Activated T-cell treated with anti-CD3 and anti-CD28 coated beads for 24 hours (primary cell): ENCODE measurements at regions not wholly inside any gene's neighbourhood (a gene's known extent, or its start where the extent isn't known, plus 50 kb on each side); places are given as distances from the start of the nearest gene placed in this dataset.
"Not testable (repeated sequence)": the region's sequence is repeated elsewhere in the genome, so short reads cannot be mapped to it uniquely, and the experiment has no call there.

Source experiments
- DNase-seq: peaks from one replicate; pipeline ENCODE4 v3.0.0-alpha.2; 2020; ENCODE audit warnings: low read depth

- DNase-seq, result no peak
These were observed 220.5 kb upstream of the DUSP10 start for GRCh38 chr1:221962385-221962784.

- DNase-seq, result peak; percentile 37
These were observed 219.8 kb upstream of the DUSP10 start for GRCh38 chr1:221961532-221962292.

GRCh38 chr1:221958161-221958562 lies 216.3 kb upstream of the DUSP10 start:
- DNase-seq, result not testable (repeated sequence)

- DNase-seq, result not testable (repeated sequence)
These were observed 215.5 kb upstream of the DUSP10 start for GRCh38 chr1:221957350-221957749.

GRCh38 chr1:221949996-221950395 lies 208.1 kb upstream of the DUSP10 start:
- no peak for DNase-seq

GRCh38 chr1:221948459-221948858 lies 206.6 kb upstream of the DUSP10 start:
- no peak for DNase-seq

- DNase-seq, result no peak
These were observed 205.8 kb upstream of the DUSP10 start for GRCh38 chr1:221947731-221948130.

GRCh38 chr1:221946768-221947167 lies 204.9 kb upstream of the DUSP10 start:
- no peak for DNase-seq

GRCh38 chr1:221945669-221946068 lies 203.8 kb upstream of the DUSP10 start:
- no peak for DNase-seq

- DNase-seq, result no peak
These were observed 202.5 kb upstream of the DUSP10 start for GRCh38 chr1:221944247-221944870.

- no peak for DNase-seq
These were observed 198.7 kb upstream of the DUSP10 start for GRCh38 chr1:221940631-221941030.

- DNase-seq, result no peak
These were observed 197.7 kb upstream of the DUSP10 start for GRCh38 chr1:221939607-221940006.

- no peak for DNase-seq
These were observed 195.5 kb upstream of the DUSP10 start for GRCh38 chr1:221937155-221937953.

GRCh38 chr1:221933814-221934213 lies 191.9 kb upstream of the DUSP10 start:
- DNase-seq, result no peak

- no peak for DNase-seq
These were observed 184.6 kb upstream of the DUSP10 start for GRCh38 chr1:221926441-221926840.

GRCh38 chr1:221925947-221926346 lies 184.1 kb upstream of the DUSP10 start:
- DNase-seq, result no peak

- no peak for DNase-seq
These were observed 182.2 kb upstream of the DUSP10 start for GRCh38 chr1:221923929-221924598.

- DNase-seq, result no peak
These were observed 180.0 kb upstream of the DUSP10 start for GRCh38 chr1:221921936-221922335.

GRCh38 chr1:221919743-221920142 lies 177.9 kb upstream of the DUSP10 start:
- DNase-seq, result no peak

- no peak for DNase-seq
These were observed 177.5 kb upstream of the DUSP10 start for GRCh38 chr1:221919341-221919740.

GRCh38 chr1:221916176-221916575 lies 174.3 kb upstream of the DUSP10 start:
- DNase-seq, result no peak

- no peak for DNase-seq
These were observed 173.9 kb upstream of the DUSP10 start for GRCh38 chr1:221915764-221916163.
